Neural progenitor cell (in vitro differentiated cells): ENCODE measurements at regions not wholly inside any gene's neighbourhood (a gene's known extent, or its start where the extent isn't known, plus 50 kb on each side); places are given as distances from the start of the nearest gene placed in this dataset.

Experiments
- CTCF ChIP-seq: fragments of 200-600 bp; sonication (generic); IDR thresholded peaks from 2 replicates; pipeline ENCODE4 v1.5.1; 2017; ENCODE audit warnings: antibody characterized with exemption, mild to moderate bottlenecking
- EZH2 ChIP-seq: fragments of 200-600 bp; sonication (generic); IDR thresholded peaks from 2 replicates; pipeline ENCODE4 v1.6.1; 2017; ENCODE audit warnings: antibody characterized with exemption, mild to moderate bottlenecking, moderate library complexity

- no peak for TF ChIP-seq CTCF
- no peak for TF ChIP-seq EZH2
Measured at GRCh38 chrX:7247346-7247745, 99.4 kb upstream of the PUDP start.
